H1 (cell line): ENCODE measurements at regions not wholly inside any gene's neighbourhood (a gene's known extent, or its start where the extent isn't known, plus 50 kb on each side); places are given as distances from the start of the nearest gene placed in this dataset.

ENCODE experiments used
- CTCF ChIA-PET: fragments of 300-600 bp; sonication (Branson Sonifier 250); formaldehyde crosslinking; loops from one replicate; lab custom pipeline; 2021; ENCODE audit not compliant: partially characterized antibody; lab: Charles Lee
- POLR2A ChIA-PET: fragments of 300-600 bp; sonication (Branson Sonifier 250); formaldehyde crosslinking; loops from one replicate; lab custom pipeline; 2021; ENCODE audit warnings: inconsistent platforms; ENCODE audit not compliant: partially characterized antibody; lab: Charles Lee
- DNase-seq, 2 experiments: peaks; one replicate each; pipeline versions ENCODE4 v3.0.0 to v3.0.0-alpha.2; 2010 to 2022; ENCODE audit warnings: low spot score in 2 of 2, low read depth in 1 of 2, mixed read lengths in 1 of 2
- FAIRE-seq: peaks from 2 replicates; lab custom pipeline; 2011; peaks lifted over from hg19 to GRCh38; lab: Jason Lieb, UNC
- H2AFZ ChIP-seq: 2 replicates; pipeline ENCODE4 v1.8.1; 2012; ENCODE audit warnings: low read length, inconsistent platforms
- H2AK5ac ChIP-seq: 2 replicates; pipeline ENCODE4 v1.6.1; 2013; ENCODE audit warnings: low read depth, low read length
- H2BK120ac ChIP-seq: replicated peaks from 2 replicates; pipeline ENCODE3; 2013; ENCODE audit warnings: low read depth, low read length, inconsistent platforms
- H2BK12ac ChIP-seq: 2 replicates; pipeline ENCODE4 v1.6.1; 2013; ENCODE audit warnings: low read depth, low read length
- H2BK15ac ChIP-seq: 2 replicates; pipeline ENCODE4 v1.6.1; 2013; ENCODE audit warnings: low read length
- H2BK20ac ChIP-seq: 2 replicates; pipeline ENCODE4 v1.6.1; 2013; ENCODE audit warnings: low read length
- H2BK5ac ChIP-seq: 2 replicates; pipeline ENCODE4 v1.6.1; 2013; ENCODE audit warnings: low read depth, low read length
- H3K14ac ChIP-seq: 2 replicates; pipeline ENCODE4 v1.6.1; 2013; ENCODE audit warnings: inconsistent platforms; ENCODE audit not compliant: insufficient read length
- H3K18ac ChIP-seq: 2 replicates; pipeline ENCODE4 v1.6.1; 2013; ENCODE audit warnings: low read length; ENCODE audit errors: extremely low read depth
- H3K23ac ChIP-seq: 2 replicates; pipeline ENCODE4 v1.6.1; 2013; ENCODE audit warnings: inconsistent platforms; ENCODE audit not compliant: insufficient read length
- H3K23me2 ChIP-seq: 2 replicates; pipeline ENCODE4 v1.6.1; 2013; ENCODE audit warnings: low read depth, low read length
- H3K27ac ChIP-seq: 2 replicates; pipeline ENCODE4 v1.6.1; 2011; ENCODE audit warnings: low read depth, low read length, inconsistent platforms
- H3K27me3 ChIP-seq, 4 experiments: replicated peaks in 1 of 4; 1 replicate in 1 of 4; 2 replicates in 3 of 4; pipeline versions ENCODE4 v1.6.1 to v1.8.1; 2011 to 2013; ENCODE audit warnings: low read length in 3 of 4, mild to moderate bottlenecking in 3 of 4, inconsistent platforms in 2 of 4, mixed read lengths in 2 of 4, moderate library complexity in 1 of 4; ENCODE audit not compliant: control insufficient read depth in 3 of 4, insufficient read depth in 3 of 4; ENCODE audit errors: extremely low read depth in 1 of 4
- H3K36me3 ChIP-seq, 4 experiments: 2 replicates each; pipeline versions ENCODE4 v1.6.1 to v1.8.1; 2011 to 2013; ENCODE audit warnings: mild to moderate bottlenecking in 4 of 4, low read length in 3 of 4, moderate library complexity in 2 of 4, control low read depth in 1 of 4, inconsistent platforms in 1 of 4; ENCODE audit not compliant: insufficient read depth in 4 of 4, control insufficient read depth in 2 of 4
- H3K4ac ChIP-seq: replicated peaks from 2 replicates; pipeline ENCODE3; 2013; ENCODE audit warnings: low read length, low read depth, mixed read lengths, inconsistent platforms; ENCODE audit not compliant: insufficient read length
- H3K4me1 ChIP-seq, 4 experiments: replicated peaks in 1 of 4; 1 replicate in 1 of 4; 2 replicates in 3 of 4; pipeline versions ENCODE4 v1.6.1 to v1.8.1; 2011 to 2013; ENCODE audit warnings: low read length in 3 of 4, inconsistent platforms in 2 of 4, mixed read lengths in 1 of 4; ENCODE audit not compliant: insufficient read depth in 4 of 4, control insufficient read depth in 3 of 4
- H3K4me2 ChIP-seq, 2 experiments: 2 replicates each; pipeline versions ENCODE4 v1.6.1 to v1.8.1; 2011 to 2013; ENCODE audit warnings: low read depth in 2 of 2, low read length in 2 of 2, control low read depth in 1 of 2, inconsistent platforms in 1 of 2, mild to moderate bottlenecking in 1 of 2; ENCODE audit not compliant: insufficient read depth in 1 of 2
- H3K4me3 ChIP-seq, 4 experiments: fragments of 200-600, 300-600 bp in 1 of 4; sonication (generic), shearing (Covaris generic), sonication (Bioruptor Twin) in 1 of 4; 2 replicates each; pipeline versions ENCODE4 v1.5.1 to v1.8.1; 2011 to 2016; ENCODE audit warnings: low read length in 4 of 4, low read depth in 3 of 4, control low read depth in 2 of 4, inconsistent platforms in 2 of 4, mild to moderate bottlenecking in 2 of 4, mixed read lengths in 1 of 4, moderate library complexity in 1 of 4; ENCODE audit not compliant: insufficient read depth in 2 of 4; ENCODE audit errors: extremely low read depth in 1 of 4
- H3K56ac ChIP-seq: replicated peaks from 2 replicates; pipeline ENCODE3; 2013; ENCODE audit warnings: low read depth, mild to moderate bottlenecking, mixed read lengths, low read length, inconsistent platforms; ENCODE audit not compliant: insufficient read length
- H3K79me1 ChIP-seq: 2 replicates; pipeline ENCODE4 v1.6.1; 2013; ENCODE audit warnings: low read depth, low read length, control low read depth
- H3K79me2 ChIP-seq, 2 experiments: 2 replicates each; pipeline versions ENCODE4 v1.6.1 to v1.8.1; 2012 to 2013; ENCODE audit warnings: low read length in 2 of 2, mild to moderate bottlenecking in 2 of 2, inconsistent platforms in 1 of 2; ENCODE audit not compliant: insufficient read depth in 2 of 2, control insufficient read depth in 1 of 2
- H3K9ac ChIP-seq, 4 experiments: replicated peaks in 1 of 4; 1 replicate in 1 of 4; 2 replicates in 3 of 4; pipeline versions ENCODE4 v1.6.1 to v1.8.1; 2011 to 2013; ENCODE audit warnings: low read depth in 3 of 4, low read length in 3 of 4, control low read depth in 2 of 4, mild to moderate bottlenecking in 2 of 4, moderate library complexity in 2 of 4, inconsistent platforms in 1 of 4; ENCODE audit errors: extremely low read depth in 1 of 4
- H3K9me3 ChIP-seq, 2 experiments: 2 replicates each; pipeline versions ENCODE4 v1.6.1 to v1.8.1; 2012 to 2013; ENCODE audit warnings: mild to moderate bottlenecking in 2 of 2, moderate library complexity in 2 of 2, control low read depth in 1 of 2, inconsistent platforms in 1 of 2, low read depth in 1 of 2, low read length in 1 of 2, mixed read lengths in 1 of 2; ENCODE audit not compliant: insufficient read depth in 2 of 2
- H4K20me1 ChIP-seq, 2 experiments: replicated peaks in 1 of 2; 2 replicates each; pipeline versions ENCODE3 to v1.8.1; 2011 to 2013; ENCODE audit warnings: inconsistent platforms in 2 of 2, low read length in 2 of 2, mild to moderate bottlenecking in 1 of 2; ENCODE audit not compliant: insufficient read depth in 2 of 2, control insufficient read depth in 1 of 2
- H4K5ac ChIP-seq: 2 replicates; pipeline ENCODE4 v1.6.1; 2013; ENCODE audit warnings: low read length, low read depth, mixed read lengths, inconsistent platforms; ENCODE audit not compliant: insufficient read length
- H4K8ac ChIP-seq: 2 replicates; pipeline ENCODE4 v1.8.0; 2013; ENCODE audit warnings: mild to moderate bottlenecking, moderate library complexity, low read length, inconsistent platforms; ENCODE audit not compliant: insufficient read depth; ENCODE audit errors: extremely low read depth
- H4K91ac ChIP-seq: replicated peaks from 2 replicates; pipeline ENCODE3; 2013; ENCODE audit warnings: low read length, mixed read lengths, inconsistent platforms; ENCODE audit not compliant: insufficient read length
- ASH2L ChIP-seq: fragments of 200-600, 300-600 bp; sonication (generic); IDR thresholded peaks from one replicate; pipeline ENCODE4 v1.7.1; 2017; ENCODE audit warnings: low read length
- BACH1 ChIP-seq: IDR thresholded peaks from 2 replicates; pipeline ENCODE4 v1.6.1; 2012; ENCODE audit warnings: low read length, improper control_type of control experiment
- CREB1 ChIP-seq: IDR thresholded peaks from 2 replicates; pipeline ENCODE4 v1.6.1; 2012; ENCODE audit warnings: inconsistent platforms
- EGR1 ChIP-seq: IDR thresholded peaks from 2 replicates; pipeline ENCODE4 v1.6.1; 2011; ENCODE audit warnings: low read depth, low read length, borderline replicate concordance
- FOSL1 ChIP-seq: IDR thresholded peaks from 2 replicates; pipeline ENCODE4 v1.6.1; 2011; ENCODE audit warnings: mild to moderate bottlenecking, low read depth, low read length, moderate library complexity; ENCODE audit not compliant: insufficient read depth
- HDAC2 ChIP-seq, 2 experiments: fragments of 300-600 bp in 1 of 2; sonication (generic) in 1 of 2; IDR thresholded peaks; 2 replicates each; pipeline ENCODE4 v1.6.1; 2011 to 2012; ENCODE audit warnings: low read depth in 2 of 2, low read length in 2 of 2, mild to moderate bottlenecking in 2 of 2, moderate library complexity in 2 of 2, borderline replicate concordance in 1 of 2, inconsistent platforms in 1 of 2
- JUND ChIP-seq: IDR thresholded peaks from 2 replicates; pipeline ENCODE4 v1.6.1; 2011; ENCODE audit warnings: mild to moderate bottlenecking, improper control_type of control experiment, low read length
- MAX ChIP-seq: IDR thresholded peaks from 2 replicates; pipeline ENCODE4 v1.6.1; 2012; ENCODE audit warnings: inconsistent platforms
- NANOG ChIP-seq: IDR thresholded peaks from 2 replicates; pipeline ENCODE4 v1.6.1; 2011; ENCODE audit warnings: low read length, low read depth, mild to moderate bottlenecking, inconsistent platforms; ENCODE audit not compliant: insufficient read depth, poor library complexity, severe bottlenecking
- PHF8 ChIP-seq: fragments of 200-600 bp; sonication (generic); conservative IDR thresholded peaks from 2 replicates; pipeline ENCODE4 v1.7.1; 2012; ENCODE audit warnings: low read depth, mild to moderate bottlenecking, inconsistent platforms, low read length, moderate library complexity
- POLR2A ChIP-seq, 2 experiments: IDR thresholded peaks; 1 replicate in 1 of 2; 2 replicates in 1 of 2; pipeline ENCODE4 v1.6.1; 2011; ENCODE audit warnings: low read depth in 2 of 2, low read length in 2 of 2, mild to moderate bottlenecking in 2 of 2; ENCODE audit errors: control extremely low read depth in 1 of 2
- POU5F1 ChIP-seq: IDR thresholded peaks from 2 replicates; pipeline ENCODE4 v1.6.1; 2011; ENCODE audit warnings: low read depth, mild to moderate bottlenecking, low read length, moderate library complexity
- RBBP5 ChIP-seq: IDR thresholded peaks from 2 replicates; pipeline ENCODE4 v1.7.1; 2012; ENCODE audit warnings: low read depth, mild to moderate bottlenecking, inconsistent platforms, low read length, moderate library complexity, borderline replicate concordance
- SIRT6 ChIP-seq: IDR thresholded peaks from one replicate; pipeline ENCODE4 v1.7.1; 2012; ENCODE audit warnings: low read length, inconsistent platforms
- SP2 ChIP-seq: IDR thresholded peaks from 2 replicates; pipeline ENCODE4 v1.6.1; 2012; ENCODE audit warnings: mild to moderate bottlenecking, low read length, inconsistent platforms
- SP4 ChIP-seq: IDR thresholded peaks from 2 replicates; pipeline ENCODE4 v1.6.1; 2012; ENCODE audit warnings: low read length, inconsistent platforms
- TAF7 ChIP-seq: optimal IDR thresholded peaks from 2 replicates; pipeline ENCODE3; 2011; ENCODE audit warnings: low read depth, mild to moderate bottlenecking, inconsistent platforms, low read length, moderate library complexity, borderline replicate concordance
- WGBS, 2 experiments: shearing (Covaris generic) in 1 of 2; methylation state at CpG; one replicate each; pipeline versions ENCODE4 v1.1.6 to v1.1.7; 2013 to 2015; ENCODE audit warnings: low lambda C conversion rate in 2 of 2, mixed read lengths in 2 of 2, inconsistent platforms in 1 of 2, low coverage in 1 of 2, missing lambda C conversion rate in 1 of 2; ENCODE audit not compliant: insufficient replicate concordance in 2 of 2, insufficient coverage in 1 of 2, insufficient read length in 1 of 2; ENCODE audit errors: extremely low coverage in 1 of 2, missing lambda C conversion rate in 1 of 2; 5-methylcytosine and 5-hydroxymethylcytosine counted together

GRCh38 chr3:176850498-176850897, 346.8 kb downstream of the TBL1XR1 start:
- CTCF ChIA-PET, result no interaction called here
- TF ChIP-seq NANOG (no peak), FOSL1 (no peak), TAF7 (no peak), SIRT6 (no peak), PHF8 (no peak), POU5F1 (no peak), POLR2A (IDR thresholded peaks at IDR 0.05; ENCODE audit: control extremely low read depth in 1 of 2, low read depth in 2 of 2, low read length in 2 of 2) (no peak), SP4 (no peak), ASH2L (no peak), EGR1 (no peak), RBBP5 (no peak), CREB1 (no peak), SP2 (no peak), JUND (no peak), HDAC2 (IDR thresholded peaks at IDR 0.05; ENCODE audit: borderline replicate concordance in 1 of 2, low read depth in 2 of 2, low read length in 2 of 2) (no peak), BACH1 (no peak), MAX (no peak)

More at GRCh38 chr3:176850498-176850897, 346.8 kb downstream of the TBL1XR1 start:
- no peak overlapping the region for H3K27ac ChIP-seq
- no peak overlapping the region for H2BK120ac ChIP-seq
- H3K4me3 ChIP-seq, result no peak overlapping the region
- no peaks in the 10 kb centered on the region for H3K4me1 ChIP-seq
- H3K4me2 ChIP-seq, result no peak overlapping the region
- H4K91ac ChIP-seq, result no peak overlapping the region
- H3K9ac ChIP-seq, result no peak overlapping the region
- DNase-seq (no peak), FAIRE-seq (no peak)
- H3K56ac ChIP-seq, result no peak overlapping the region
- no peak overlapping the region for H2BK5ac ChIP-seq
- no peaks in the 10 kb centered on the region for H3K36me3 ChIP-seq
- no peaks in the 10 kb centered on the region for H3K79me1 ChIP-seq
- no peak overlapping the region for H2AK5ac ChIP-seq
- no peak overlapping the region for H2BK12ac ChIP-seq
- no peak overlapping the region for H3K14ac ChIP-seq
- no peak overlapping the region for H3K18ac ChIP-seq
- no peaks in the 10 kb centered on the region for H3K79me2 ChIP-seq
- H4K8ac ChIP-seq, result no peak overlapping the region
- H2BK20ac ChIP-seq, result no peak overlapping the region
- no peaks in the 10 kb centered on the region for H4K20me1 ChIP-seq
- no peak overlapping the region for H4K5ac ChIP-seq
- POLR2A ChIA-PET, result no interaction called here
- 89% methylated on average over 6 of the region's 6 CpGs; no CpG with 5 or more reads in 1 of the 2 experiments for WGBS, 2 experiments
- no peak overlapping the region for H3K4ac ChIP-seq
- no peak overlapping the region for H2AFZ ChIP-seq
- no peak overlapping the region for H3K23ac ChIP-seq
- H3K27me3 ChIP-seq, result no peaks in the 10 kb centered on the region
- no peaks in the 10 kb centered on the region for H3K23me2 ChIP-seq
- no peak overlapping the region for H2BK15ac ChIP-seq
- H3K9me3 ChIP-seq, result no peaks in the 10 kb centered on the region
